Tibial nerve (tissue), 4 donors: ENCODE measurements at regions not wholly inside any gene's neighbourhood (a gene's known extent, or its start where the extent isn't known, plus 50 kb on each side); places are given as distances from the start of the nearest gene placed in this dataset.

Experiments used
- EP300 ChIP-seq, 2 donors: sonication (generic); formaldehyde crosslinking; IDR thresholded peaks; one replicate each; pipeline ENCODE4 v1.6.1; 2017; ENCODE audit warnings: antibody characterized with exemption in 2 of 2, mild to moderate bottlenecking in 1 of 2
- TF ChIP-seq, protein P1 (sequence below), 5 experiments: fragments of 200-600 bp in 3 of 5; fragments of 450-650 bp in 2 of 5; sonication (generic) in 3 of 5; IDR thresholded peaks; one replicate each; pipeline ENCODE4 v1.5.1; 2016 to 2019; ENCODE audit warnings: antibody characterized with exemption in 5 of 5, mild to moderate bottlenecking in 3 of 5, moderate library complexity in 2 of 5

DNA sequence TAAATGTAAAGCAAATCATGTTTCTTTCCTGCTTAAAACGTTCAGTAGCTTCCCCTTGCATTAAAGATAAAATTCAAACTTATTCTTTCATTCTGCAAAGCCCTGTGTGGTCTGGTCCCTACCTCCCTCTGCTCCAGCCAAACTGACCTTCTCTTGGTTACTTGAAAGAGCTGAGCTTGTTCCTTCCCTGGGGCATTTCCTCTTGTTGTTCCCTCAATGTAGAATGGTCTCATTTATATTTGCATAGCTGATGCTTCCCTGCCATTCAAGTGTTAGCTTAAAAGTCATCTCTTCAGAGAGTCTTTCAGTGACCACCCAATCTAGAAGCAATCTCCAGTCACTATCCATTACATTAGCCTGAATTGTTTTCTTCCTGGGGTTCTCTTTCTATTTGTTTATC is 1618.5 kb upstream of the TENM4 start:
- TF ChIP-seq, protein P1, sequence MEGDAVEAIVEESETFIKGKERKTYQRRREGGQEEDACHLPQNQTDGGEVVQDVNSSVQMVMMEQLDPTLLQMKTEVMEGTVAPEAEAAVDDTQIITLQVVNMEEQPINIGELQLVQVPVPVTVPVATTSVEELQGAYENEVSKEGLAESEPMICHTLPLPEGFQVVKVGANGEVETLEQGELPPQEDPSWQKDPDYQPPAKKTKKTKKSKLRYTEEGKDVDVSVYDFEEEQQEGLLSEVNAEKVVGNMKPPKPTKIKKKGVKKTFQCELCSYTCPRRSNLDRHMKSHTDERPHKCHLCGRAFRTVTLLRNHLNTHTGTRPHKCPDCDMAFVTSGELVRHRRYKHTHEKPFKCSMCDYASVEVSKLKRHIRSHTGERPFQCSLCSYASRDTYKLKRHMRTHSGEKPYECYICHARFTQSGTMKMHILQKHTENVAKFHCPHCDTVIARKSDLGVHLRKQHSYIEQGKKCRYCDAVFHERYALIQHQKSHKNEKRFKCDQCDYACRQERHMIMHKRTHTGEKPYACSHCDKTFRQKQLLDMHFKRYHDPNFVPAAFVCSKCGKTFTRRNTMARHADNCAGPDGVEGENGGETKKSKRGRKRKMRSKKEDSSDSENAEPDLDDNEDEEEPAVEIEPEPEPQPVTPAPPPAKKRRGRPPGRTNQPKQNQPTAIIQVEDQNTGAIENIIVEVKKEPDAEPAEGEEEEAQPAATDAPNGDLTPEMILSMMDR (IDR thresholded peaks at IDR 0.05) = no peak
- no peak for TF ChIP-seq EP300 (IDR thresholded peaks at IDR 0.05)
